Esophagus squamous epithelium (tissue), 5 donors: ENCODE measurements at regions not wholly inside any gene's neighbourhood (a gene's known extent, or its start where the extent isn't known, plus 50 kb on each side); places are given as distances from the start of the nearest gene placed in this dataset.

ENCODE experiments used
- DNase-seq: peaks from one replicate; lab custom pipeline; 2025; lab: John Stamatoyannopoulos, UW
- H3K27ac ChIP-seq, 4 donors: fragments of 200-600 bp; sonication (generic); one replicate each; pipeline ENCODE4 v1.5.1; 2016 to 2019; ENCODE audit warnings: mild to moderate bottlenecking in 1 of 4
- H3K27me3 ChIP-seq, 4 donors: fragments of 200-600 bp; sonication (generic); 1 replicate in 3 of 4; 2 replicates in 1 of 4; pipeline versions ENCODE4 v1.5.1 to v1.6.0; 2017 to 2021; ENCODE audit warnings: antibody characterized with exemption in 1 of 4
- H3K36me3 ChIP-seq, 3 donors: fragments of 200-600 bp; sonication (generic); one replicate each; pipeline ENCODE4 v1.5.1; 2016 to 2019
- H3K4me1 ChIP-seq, 3 donors: fragments of 200-600 bp; sonication (generic); one replicate each; pipeline ENCODE4 v1.5.1; 2017 to 2019
- H3K4me3 ChIP-seq, 4 donors: fragments of 200-600 bp; sonication (generic); 1 replicate in 3 of 4; 2 replicates in 1 of 4; pipeline ENCODE4 v1.5.1; 2016 to 2019; ENCODE audit warnings: mild to moderate bottlenecking in 2 of 4, moderate library complexity in 1 of 4
- H3K9me3 ChIP-seq, 3 donors: fragments of 200-600 bp; sonication (generic); one replicate each; pipeline ENCODE4 v1.5.1; 2016 to 2019
- POLR2A ChIP-seq, 4 donors: fragments of 450-650 bp; IDR thresholded peaks; one replicate each; pipeline ENCODE4 v1.6.1; 2017; ENCODE audit warnings: antibody characterized with exemption in 4 of 4, mild to moderate bottlenecking in 4 of 4, moderate library complexity in 3 of 4
- WGBS, 2 donors: methylation state at CpG; one replicate each; pipeline ENCODE4 v1.1.5; 2018; 5-methylcytosine and 5-hydroxymethylcytosine counted together
- intact Hi-C: fragments of 100-400 bp; cut with DNase I; formaldehyde crosslinking; loops from one replicate; pipeline ENCODE4 v1.15.0; 2022
- TF ChIP-seq, protein P1 (sequence below), 6 experiments: fragments of 450-650 bp in 4 of 6; fragments of 200-600 bp in 2 of 6; sonication (generic) in 2 of 6; IDR thresholded peaks; one replicate each; pipeline ENCODE4 v1.5.1; 2016 to 2019; ENCODE audit warnings: antibody characterized with exemption in 6 of 6, mild to moderate bottlenecking in 4 of 6, moderate library complexity in 4 of 6
- donor health status: DM: yes; HTN: yes; CAD: no.

DNA sequence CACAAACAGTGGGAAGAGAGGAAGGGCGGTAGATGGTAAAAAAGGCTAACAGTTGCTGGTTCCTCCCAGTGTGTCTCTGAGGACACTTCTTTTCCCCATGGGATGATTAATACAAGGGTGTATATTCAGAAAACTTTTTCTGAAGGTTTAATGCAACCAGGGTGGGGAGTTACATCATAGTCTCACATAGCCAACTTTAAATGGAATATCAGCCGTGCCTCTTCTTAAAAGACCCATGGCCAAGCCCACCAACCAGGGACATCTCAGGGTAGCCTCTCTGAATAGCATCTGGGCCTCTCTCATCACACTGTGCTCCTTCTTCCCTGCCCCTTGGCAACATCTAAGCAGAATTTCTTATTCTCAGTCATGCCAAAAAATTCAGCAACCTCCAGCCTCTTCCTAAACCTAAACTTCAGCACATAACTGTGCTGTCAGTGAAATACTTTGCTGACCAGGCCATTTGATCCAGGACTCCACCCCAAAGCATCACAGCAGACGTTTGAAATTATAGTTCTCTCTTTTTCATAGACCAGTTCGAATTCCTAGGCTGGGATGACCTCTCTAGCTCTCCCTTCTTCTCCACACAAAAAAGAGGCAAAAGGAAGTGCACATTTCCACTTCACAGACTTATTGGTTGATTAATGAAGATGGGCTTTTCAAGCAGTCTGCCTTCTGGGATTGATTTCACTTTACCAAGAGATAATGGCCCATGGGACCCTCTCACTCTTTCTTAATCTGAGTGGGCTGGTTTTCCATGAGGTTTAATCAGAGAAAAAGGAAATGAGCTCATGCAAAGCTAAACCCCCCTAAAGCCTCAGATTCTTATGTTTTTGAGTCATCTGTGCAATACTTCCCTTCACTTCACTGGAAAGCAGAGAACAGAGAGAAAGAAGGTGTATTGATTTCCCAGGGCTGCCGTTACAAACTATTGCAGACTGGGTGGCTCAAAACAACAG lies 85.1 kb upstream of the RAI14 start:
- intact Hi-C loops = no loop called here
- H3K9me3 ChIP-seq = no peaks in the 10 kb centered on the region
- H3K27ac ChIP-seq = no peak overlapping the region
- no peaks in the 10 kb centered on the region for H3K27me3 ChIP-seq
- DNase-seq = no peak
- 66 to 70% methylated on average over 5 of the region's 5 CpGs for WGBS, 2 donors
- no peaks in the 10 kb centered on the region for H3K36me3 ChIP-seq
- no peak for TF ChIP-seq POLR2A (IDR thresholded peaks at IDR 0.05)
- TF ChIP-seq, protein P1, sequence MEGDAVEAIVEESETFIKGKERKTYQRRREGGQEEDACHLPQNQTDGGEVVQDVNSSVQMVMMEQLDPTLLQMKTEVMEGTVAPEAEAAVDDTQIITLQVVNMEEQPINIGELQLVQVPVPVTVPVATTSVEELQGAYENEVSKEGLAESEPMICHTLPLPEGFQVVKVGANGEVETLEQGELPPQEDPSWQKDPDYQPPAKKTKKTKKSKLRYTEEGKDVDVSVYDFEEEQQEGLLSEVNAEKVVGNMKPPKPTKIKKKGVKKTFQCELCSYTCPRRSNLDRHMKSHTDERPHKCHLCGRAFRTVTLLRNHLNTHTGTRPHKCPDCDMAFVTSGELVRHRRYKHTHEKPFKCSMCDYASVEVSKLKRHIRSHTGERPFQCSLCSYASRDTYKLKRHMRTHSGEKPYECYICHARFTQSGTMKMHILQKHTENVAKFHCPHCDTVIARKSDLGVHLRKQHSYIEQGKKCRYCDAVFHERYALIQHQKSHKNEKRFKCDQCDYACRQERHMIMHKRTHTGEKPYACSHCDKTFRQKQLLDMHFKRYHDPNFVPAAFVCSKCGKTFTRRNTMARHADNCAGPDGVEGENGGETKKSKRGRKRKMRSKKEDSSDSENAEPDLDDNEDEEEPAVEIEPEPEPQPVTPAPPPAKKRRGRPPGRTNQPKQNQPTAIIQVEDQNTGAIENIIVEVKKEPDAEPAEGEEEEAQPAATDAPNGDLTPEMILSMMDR (IDR thresholded peaks at IDR 0.05) = no peak
- H3K4me1 ChIP-seq = no peaks in the 10 kb centered on the region
- no peak overlapping the region for H3K4me3 ChIP-seq

DNA sequence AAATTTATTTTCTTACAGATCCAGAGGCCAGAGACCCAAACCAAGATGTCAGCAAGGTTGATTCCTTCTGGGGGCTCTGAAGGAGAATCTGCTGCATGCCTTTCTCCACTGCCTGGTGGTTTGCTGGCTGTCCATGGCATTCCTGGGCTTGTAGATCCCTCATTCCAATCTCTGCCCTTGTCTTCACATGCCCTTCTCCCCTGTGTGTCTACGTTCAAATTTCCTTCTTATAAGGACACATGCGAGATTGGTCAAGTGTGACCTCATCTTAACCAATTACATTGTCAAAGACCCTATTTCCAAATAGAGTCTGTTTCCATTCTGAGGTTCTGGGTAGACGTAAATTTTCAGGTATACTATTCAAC lies 84.5 kb upstream of the RAI14 start:
- TF ChIP-seq, protein P1 (IDR thresholded peaks at IDR 0.05) = no peak
- TF ChIP-seq POLR2A (IDR thresholded peaks at IDR 0.05) = no peak
- Histone ChIP-seq H3K4me1 (no peaks in the 10 kb centered on the region), H3K27me3 (no peaks in the 10 kb centered on the region), H3K9me3 (no peaks in the 10 kb centered on the region), H3K4me3 (no peak overlapping the region), H3K27ac (no peak overlapping the region), H3K36me3 (no peaks in the 10 kb centered on the region)
- intact Hi-C loops = no loop called here
- DNase-seq = no peak
- WGBS, 2 donors = 64 to 69% methylated on average over 3 of the region's 3 CpGs

DNA sequence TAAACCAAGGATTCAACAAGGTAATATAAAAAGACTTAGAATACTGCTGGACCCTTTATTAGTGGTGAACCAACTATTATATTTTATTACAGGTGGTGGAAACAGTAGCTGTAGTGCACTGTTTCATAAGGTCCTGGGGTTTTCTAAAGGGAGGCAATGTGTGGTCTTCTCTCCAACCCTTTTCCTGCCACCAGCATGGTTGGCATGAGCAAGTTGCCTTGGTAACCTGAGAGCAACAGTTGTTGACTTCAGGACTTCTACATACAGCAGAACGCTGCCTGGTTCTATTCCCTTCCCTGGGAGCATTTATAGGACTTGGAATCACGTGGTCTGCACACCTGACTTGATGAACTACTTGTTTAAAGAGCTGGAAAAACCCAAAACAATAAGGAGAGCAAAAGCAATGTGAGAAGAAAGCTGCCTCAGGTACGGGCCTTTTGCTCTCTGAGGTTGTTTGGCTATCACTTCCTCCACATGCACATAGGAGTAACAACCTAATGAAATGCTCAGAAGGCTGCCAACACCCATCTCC lies 81.1 kb upstream of the RAI14 start:
- TF ChIP-seq POLR2A (IDR thresholded peaks at IDR 0.05) = no peak
- TF ChIP-seq, protein P1 (IDR thresholded peaks at IDR 0.05) = no peak
- WGBS, 2 donors = 49 to 73% methylated on average over 3 of the region's 3 CpGs
- Histone ChIP-seq H3K27ac (no peak overlapping the region), H3K27me3 (no peaks in the 10 kb centered on the region), H3K4me1 (no peaks in the 10 kb centered on the region), H3K4me3 (no peak overlapping the region), H3K9me3 (no peaks in the 10 kb centered on the region), H3K36me3 (no peaks in the 10 kb centered on the region)
- intact Hi-C loops = no loop called here
- no peak for DNase-seq

DNA sequence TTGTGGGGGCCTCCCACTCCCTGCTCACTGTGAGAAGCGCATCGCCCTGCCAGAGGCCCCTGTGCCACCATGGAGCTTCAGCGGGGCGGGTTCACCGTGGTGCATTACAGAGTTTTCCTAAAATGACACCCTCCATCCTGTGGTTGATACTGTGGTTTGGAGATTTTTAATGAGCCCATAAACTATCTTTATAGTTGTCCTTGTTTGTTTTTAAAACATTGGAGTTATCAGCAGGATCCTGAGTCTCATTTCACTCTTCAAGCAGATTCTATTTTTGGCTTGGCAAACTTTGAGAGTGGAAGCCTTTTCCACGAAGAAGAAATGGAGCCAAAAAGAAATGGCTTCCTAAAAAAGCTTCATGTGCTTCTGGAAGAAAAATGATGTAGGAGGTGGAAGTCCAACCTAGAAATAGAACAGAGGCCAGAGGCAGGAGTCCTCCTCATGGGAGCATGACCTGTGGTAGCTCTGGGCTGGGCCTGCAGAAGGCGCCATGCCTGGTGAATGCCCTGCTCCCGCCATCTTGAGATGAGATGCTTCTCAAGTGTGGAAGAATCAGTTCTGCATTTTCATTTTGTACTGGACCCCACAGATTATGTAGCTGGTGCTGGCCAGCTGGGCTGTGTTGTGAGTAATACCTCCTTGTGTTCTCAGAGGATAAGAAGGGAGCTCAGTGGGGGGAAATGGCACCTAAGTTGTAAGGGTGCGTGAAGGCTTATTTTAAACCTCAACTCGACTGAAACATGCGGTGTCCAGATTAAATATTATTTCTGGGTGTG lies 79.0 kb upstream of the RAI14 start:
- intact Hi-C loops = no loop called here

More for the DNA sequence above, 79.0 kb upstream of the RAI14 start:
- no peak for DNase-seq
- no peak overlapping the region for H3K27ac ChIP-seq
- H3K36me3 ChIP-seq = no peaks in the 10 kb centered on the region
- no peak overlapping the region for H3K4me3 ChIP-seq
- TF ChIP-seq, protein P1 (IDR thresholded peaks at IDR 0.05) = no peak
- no peak for TF ChIP-seq POLR2A (IDR thresholded peaks at IDR 0.05)
- 85 to 93% methylated on average over 11 of the region's 11 CpGs for WGBS, 2 donors
- H3K9me3 ChIP-seq = no peaks in the 10 kb centered on the region
- no peaks in the 10 kb centered on the region for H3K4me1 ChIP-seq
- no peaks in the 10 kb centered on the region for H3K27me3 ChIP-seq
